Right lobe of liver (tissue), 6 donors: ENCODE measurements at regions not wholly inside any gene's neighbourhood (a gene's known extent, or its start where the extent isn't known, plus 50 kb on each side); places are given as distances from the start of the nearest gene placed in this dataset.

Experiments
- ATAC-seq, 4 donors: fragments of 200-7000 bp; cut with Tn5 transposase; one replicate each; pipeline ENCODE4 v1.9.1; 2020; ENCODE audit warnings: mild to moderate bottlenecking in 4 of 4, moderate library complexity in 4 of 4
- DNase-seq, 3 donors: peaks; one replicate each; pipeline ENCODE4 v3.0.0-alpha.2; 2020
- H3K27ac ChIP-seq, 3 donors: fragments of 200-600 bp; one replicate each; pipeline ENCODE4 v1.8.0; 2022
- H3K27me3 ChIP-seq, 2 donors: fragments of 200-600 bp; one replicate each; pipeline ENCODE4 v1.8.0; 2022
- H3K36me3 ChIP-seq, 4 donors: fragments of 200-600 bp; sonication (generic) in 1 of 4; one replicate each; pipeline versions ENCODE4 v1.5.1 to v1.8.0; 2017 to 2022; ENCODE audit warnings: control low read depth in 1 of 4
- H3K4me1 ChIP-seq, 4 donors: fragments of 200-600 bp; sonication (generic) in 1 of 4; one replicate each; pipeline versions ENCODE4 v1.5.1 to v1.8.0; 2017 to 2022; ENCODE audit warnings: control low read depth in 1 of 4
- H3K4me3 ChIP-seq, 3 donors: fragments of 200-600 bp; one replicate each; pipeline ENCODE4 v1.8.0; 2022
- H3K9me3 ChIP-seq, 4 donors: fragments of 200-600 bp; sonication (generic) in 1 of 4; one replicate each; pipeline versions ENCODE4 v1.5.1 to v1.8.0; 2017 to 2022; ENCODE audit warnings: control low read depth in 1 of 4
- POLR2A ChIP-seq: fragments of 450-650 bp; IDR thresholded peaks from one replicate; pipeline ENCODE4 v1.6.1; 2017; ENCODE audit warnings: antibody characterized with exemption, mild to moderate bottlenecking
- WGBS: methylation state at CpG from one replicate; pipeline ENCODE4 v1.1.6; 2018; ENCODE audit warnings: low coverage, low lambda C conversion rate; ENCODE audit not compliant: insufficient coverage; ENCODE audit errors: missing lambda C conversion rate; 5-methylcytosine and 5-hydroxymethylcytosine counted together
- intact Hi-C, 2 donors: fragments of 100-400 bp; cut with DNase I; formaldehyde crosslinking; loops; one replicate each; pipeline versions ENCODE4 v1.11.2 to v1.14.1; 2022
- TF ChIP-seq, protein P1 (sequence below), 4 donors: fragments of 200-600 bp in 3 of 4; fragments of 450-650 bp in 1 of 4; IDR thresholded peaks; one replicate each; pipeline versions ENCODE4 v1.5.1 to v1.8.0; 2016 to 2022; ENCODE audit warnings: antibody characterized with exemption in 4 of 4, mild to moderate bottlenecking in 2 of 4
- donor health status: DM: no; HTN: yes; CAD: no.
- donor health status: DM: no; HTN: no; CAD: no.
- donor health status: DM: no; HTN: no; CAD: no.
- donor health status: DM: no; HTN: yes; CAD: no.
- donor health status: DM: no; HTN: yes; CAD: no.

DNA sequence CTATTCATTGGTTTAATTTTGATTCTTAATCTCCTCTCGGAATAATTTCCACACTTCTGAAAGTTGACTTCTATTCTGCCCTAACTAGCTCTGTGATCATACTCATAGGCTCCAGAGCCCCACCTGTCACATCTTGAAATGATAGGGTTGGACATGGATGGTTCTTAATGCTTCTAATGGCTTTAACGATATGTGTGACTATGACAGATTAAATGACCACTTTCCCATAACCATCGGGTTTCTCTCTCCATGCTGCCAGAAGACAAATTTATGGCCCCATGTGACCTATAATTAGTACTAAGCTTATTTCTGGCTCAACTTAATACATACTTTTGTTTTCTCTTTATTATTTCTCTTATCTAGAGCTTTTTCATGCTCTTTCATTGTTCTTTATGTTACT lies 251.1 kb upstream of the TUT7 start:
- no peaks in the 10 kb centered on the region for H3K4me1 ChIP-seq
- intact Hi-C loops, result no loop called here
- 81% methylated on average over 3 of the region's 3 CpGs for WGBS
- DNase-seq (no peak), ATAC-seq (no peak)
- no peaks in the 10 kb centered on the region for H3K27me3 ChIP-seq
- no peak for TF ChIP-seq POLR2A
- TF ChIP-seq, protein P1, sequence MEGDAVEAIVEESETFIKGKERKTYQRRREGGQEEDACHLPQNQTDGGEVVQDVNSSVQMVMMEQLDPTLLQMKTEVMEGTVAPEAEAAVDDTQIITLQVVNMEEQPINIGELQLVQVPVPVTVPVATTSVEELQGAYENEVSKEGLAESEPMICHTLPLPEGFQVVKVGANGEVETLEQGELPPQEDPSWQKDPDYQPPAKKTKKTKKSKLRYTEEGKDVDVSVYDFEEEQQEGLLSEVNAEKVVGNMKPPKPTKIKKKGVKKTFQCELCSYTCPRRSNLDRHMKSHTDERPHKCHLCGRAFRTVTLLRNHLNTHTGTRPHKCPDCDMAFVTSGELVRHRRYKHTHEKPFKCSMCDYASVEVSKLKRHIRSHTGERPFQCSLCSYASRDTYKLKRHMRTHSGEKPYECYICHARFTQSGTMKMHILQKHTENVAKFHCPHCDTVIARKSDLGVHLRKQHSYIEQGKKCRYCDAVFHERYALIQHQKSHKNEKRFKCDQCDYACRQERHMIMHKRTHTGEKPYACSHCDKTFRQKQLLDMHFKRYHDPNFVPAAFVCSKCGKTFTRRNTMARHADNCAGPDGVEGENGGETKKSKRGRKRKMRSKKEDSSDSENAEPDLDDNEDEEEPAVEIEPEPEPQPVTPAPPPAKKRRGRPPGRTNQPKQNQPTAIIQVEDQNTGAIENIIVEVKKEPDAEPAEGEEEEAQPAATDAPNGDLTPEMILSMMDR (IDR thresholded peaks at IDR 0.05), result no peak
- no peak overlapping the region for H3K27ac ChIP-seq
- H3K4me3 ChIP-seq, result no peak overlapping the region
- H3K36me3 ChIP-seq, result no peaks in the 10 kb centered on the region
- H3K9me3 ChIP-seq, result no peaks in the 10 kb centered on the region

DNA sequence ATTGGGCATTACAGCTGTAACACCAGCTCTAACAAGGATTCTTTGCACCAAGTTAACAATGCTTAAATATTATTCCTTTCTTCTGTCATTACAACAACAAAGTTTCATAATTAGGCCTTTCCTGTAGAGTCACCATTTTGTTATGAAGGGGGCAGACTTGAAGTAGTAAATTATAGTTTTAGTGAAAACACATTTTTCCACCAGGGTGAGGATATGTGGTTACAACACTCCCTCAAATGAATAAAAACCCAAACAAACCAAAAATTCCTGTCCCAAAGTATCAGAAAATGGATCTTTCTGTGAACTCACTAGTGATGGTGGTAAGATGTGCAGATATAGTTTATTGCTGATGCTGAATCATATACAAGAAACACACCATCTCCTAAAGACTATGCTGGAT lies 250.5 kb upstream of the TUT7 start:
- DNase-seq (no peak), ATAC-seq (no peak)
- no peaks in the 10 kb centered on the region for H3K9me3 ChIP-seq
- intact Hi-C loops, result no loop called here
- TF ChIP-seq, protein P1 (IDR thresholded peaks at IDR 0.05), result no peak
- TF ChIP-seq POLR2A, result no peak
- no peak overlapping the region for H3K4me3 ChIP-seq
- no peaks in the 10 kb centered on the region for H3K27me3 ChIP-seq
- no peak overlapping the region for H3K27ac ChIP-seq
- no peaks in the 10 kb centered on the region for H3K36me3 ChIP-seq
- H3K4me1 ChIP-seq, result no peaks in the 10 kb centered on the region

DNA sequence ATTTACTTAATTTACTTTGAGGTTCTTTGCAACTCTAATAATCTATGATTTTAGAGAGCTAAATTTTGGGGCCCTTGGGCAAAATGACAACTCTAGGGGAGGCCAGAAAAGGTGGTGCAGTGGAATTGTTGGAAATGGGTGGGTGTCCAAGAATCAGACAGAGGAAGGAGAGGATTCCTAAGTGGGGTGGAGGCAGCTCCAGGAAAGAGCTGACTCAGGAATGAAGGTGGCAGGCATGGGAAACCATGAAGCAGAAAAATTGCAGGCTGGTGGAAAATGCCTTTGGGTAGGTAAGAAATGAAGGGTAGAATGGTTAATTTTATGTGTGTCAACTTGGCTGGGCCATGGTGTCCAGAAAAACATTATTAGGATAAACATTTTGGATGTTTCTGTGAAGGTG lies 248.5 kb upstream of the TUT7 start:
- TF ChIP-seq, protein P1 (IDR thresholded peaks at IDR 0.05), result no peak
- no peak for TF ChIP-seq POLR2A
- Histone ChIP-seq H3K27me3 (no peaks in the 10 kb centered on the region), H3K4me1 (no peaks in the 10 kb centered on the region), H3K27ac (no peak overlapping the region), H3K36me3 (no peaks in the 10 kb centered on the region), H3K9me3 (no peaks in the 10 kb centered on the region), H3K4me3 (no peak overlapping the region)
- intact Hi-C loops, result no loop called here
- ATAC-seq (no peak), DNase-seq (no peak)

DNA sequence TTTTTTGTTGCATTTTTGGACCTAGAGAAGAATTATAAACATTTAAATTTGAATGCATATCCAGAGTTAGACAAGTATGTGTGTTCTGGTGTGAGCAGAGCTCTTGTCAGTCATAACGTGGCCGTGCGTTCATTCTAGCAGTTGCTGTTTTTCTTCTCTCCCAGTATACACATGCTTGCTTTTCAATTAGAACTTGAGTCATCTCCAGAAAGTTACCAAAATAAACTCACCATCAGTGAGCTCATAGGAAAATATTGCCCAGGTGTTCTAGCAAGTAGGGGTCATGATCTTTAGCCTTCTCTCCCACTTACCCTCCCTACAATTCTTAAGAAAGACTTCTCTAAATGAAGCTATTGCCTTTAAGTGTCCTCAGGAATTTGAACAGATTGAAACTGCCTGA lies 247.5 kb upstream of the TUT7 start:
- Histone ChIP-seq H3K27ac (no peak overlapping the region), H3K4me1 (no peaks in the 10 kb centered on the region), H3K36me3 (no peaks in the 10 kb centered on the region), H3K27me3 (no peaks in the 10 kb centered on the region), H3K9me3 (no peaks in the 10 kb centered on the region), H3K4me3 (no peak overlapping the region)
- DNase-seq (no peak), ATAC-seq (no peak)
- 63% methylated on average over 3 of the region's 3 CpGs for WGBS
- intact Hi-C loops, result no loop called here
- TF ChIP-seq, protein P1 (IDR thresholded peaks at IDR 0.05), result no peak
- TF ChIP-seq POLR2A, result no peak

DNA sequence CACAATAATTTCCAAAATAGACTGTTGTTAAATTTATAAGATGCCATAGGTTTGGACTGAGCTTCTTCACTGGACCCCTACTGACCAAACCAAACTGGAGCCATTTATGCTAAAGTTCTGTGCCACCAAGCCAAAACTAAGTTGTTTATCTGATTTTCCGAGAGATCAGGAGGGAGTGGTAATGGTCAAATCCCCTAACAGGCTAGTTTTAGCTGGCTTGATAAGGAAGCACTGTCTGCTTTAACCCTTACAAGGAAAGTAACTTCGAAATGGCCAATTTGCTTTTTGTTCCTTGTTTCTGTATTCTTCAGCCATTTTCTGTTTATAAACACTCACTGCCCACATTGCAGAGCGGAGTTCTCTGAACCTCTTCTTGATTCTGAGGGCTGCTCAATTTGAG lies 246.8 kb upstream of the TUT7 start:
- ATAC-seq (no peak), DNase-seq (no peak)
- TF ChIP-seq, protein P1 (IDR thresholded peaks at IDR 0.05), result no peak
- no peaks in the 10 kb centered on the region for H3K9me3 ChIP-seq
- H3K4me1 ChIP-seq, result no peaks in the 10 kb centered on the region
- no peak overlapping the region for H3K27ac ChIP-seq
- WGBS, result 39% methylated on average over 3 of the region's 3 CpGs
- H3K27me3 ChIP-seq, result no peaks in the 10 kb centered on the region
- no peaks in the 10 kb centered on the region for H3K36me3 ChIP-seq
- H3K4me3 ChIP-seq, result no peak overlapping the region
- intact Hi-C loops, result no loop called here
